ENCODE measurements at regions not wholly inside any gene's neighbourhood (a gene's known extent, or its start where the extent isn't known, plus 50 kb on each side); places are given as distances from the start of the nearest gene placed in this dataset.

DNA sequence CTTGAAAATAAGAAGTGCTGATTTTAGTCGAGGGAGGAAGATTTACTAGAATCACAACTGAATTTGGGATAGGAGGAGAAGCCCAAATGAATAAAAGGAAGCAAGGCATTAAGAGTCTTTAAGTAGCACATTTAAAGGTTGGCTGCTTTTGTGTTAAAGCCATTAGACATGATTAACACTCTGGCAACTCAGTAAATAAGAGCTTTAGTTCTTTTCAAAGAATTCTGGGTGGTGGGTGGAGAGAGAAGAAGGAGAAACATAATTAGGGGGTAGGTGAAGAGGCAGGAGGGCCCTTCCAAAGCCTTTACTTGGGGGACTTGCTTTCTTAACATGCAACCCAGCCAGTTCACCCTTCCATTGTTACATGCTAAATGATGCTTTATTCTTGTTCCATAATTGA, 284.6 kb upstream of the SEL1L start:
- DNase-seq (ENCODE audit: extremely low spot score, insufficient read length, low read depth) (no peak), FAIRE-seq (no peak)

DNA sequence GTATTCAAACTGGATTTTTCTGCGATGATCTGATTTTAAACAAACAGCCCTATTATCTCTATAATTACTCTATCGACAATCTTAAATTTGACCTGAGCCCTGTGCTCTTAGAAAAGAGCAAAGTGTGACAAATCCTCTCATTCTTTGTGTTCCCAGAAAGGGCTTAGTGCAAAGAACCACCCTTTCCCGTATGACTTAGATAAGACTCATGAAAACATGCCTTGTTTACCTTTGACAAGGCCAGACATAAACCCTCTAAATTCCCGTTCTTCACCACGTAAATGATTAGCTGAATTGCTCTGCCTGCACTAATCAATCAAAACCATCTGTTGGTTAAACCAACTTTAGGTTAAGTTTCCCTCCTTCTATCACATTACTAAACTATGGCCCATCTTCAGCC, 285.7 kb upstream of the SEL1L start:
- no peak for FAIRE-seq
- no peak for DNase-seq (ENCODE audit: extremely low spot score, insufficient read length, low read depth)

DNA sequence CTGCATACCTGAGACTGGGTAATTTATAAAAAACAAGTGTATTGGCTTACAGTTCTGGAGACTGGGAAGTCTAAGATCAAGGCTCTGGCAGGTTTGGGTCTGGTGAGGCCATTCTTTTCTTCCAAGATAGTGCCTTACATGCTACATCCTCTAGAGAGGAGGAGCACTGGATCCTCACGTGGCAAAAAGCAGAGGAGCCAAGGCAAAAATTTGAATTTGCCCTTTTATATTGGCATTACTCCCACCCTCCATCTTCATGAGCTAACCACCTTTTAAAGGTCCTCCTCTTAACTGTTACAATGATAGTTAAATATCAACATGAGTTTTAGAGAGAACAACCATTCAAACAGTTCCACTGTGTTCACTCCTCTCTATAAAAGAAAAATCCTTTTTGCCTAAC, 286.3 kb upstream of the SEL1L start:
- FAIRE-seq (no peak), DNase-seq (ENCODE audit: extremely low spot score, insufficient read length, low read depth) (no peak)

DNA sequence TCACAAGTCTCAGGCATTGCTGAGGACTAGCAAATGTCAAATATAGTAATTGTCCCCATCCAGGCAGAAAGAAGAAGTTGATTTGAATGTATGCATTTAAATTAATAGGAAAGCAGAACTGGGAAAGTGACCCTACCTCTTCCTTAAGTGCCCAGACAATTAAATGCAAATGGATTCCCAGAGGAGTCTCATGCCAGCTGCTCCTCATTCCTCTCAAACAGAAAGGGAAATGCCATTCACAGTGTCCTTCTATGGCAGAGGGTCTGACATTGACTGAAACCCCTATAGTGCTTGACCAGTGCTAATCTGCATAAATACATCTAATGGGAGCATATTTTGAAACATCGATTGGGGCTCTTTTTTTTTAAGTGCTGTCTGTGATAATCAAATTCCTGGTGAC, 292.4 kb upstream of the SEL1L start:
- FAIRE-seq (no peak), DNase-seq (ENCODE audit: extremely low spot score, insufficient read length, low read depth) (no peak)

DNA sequence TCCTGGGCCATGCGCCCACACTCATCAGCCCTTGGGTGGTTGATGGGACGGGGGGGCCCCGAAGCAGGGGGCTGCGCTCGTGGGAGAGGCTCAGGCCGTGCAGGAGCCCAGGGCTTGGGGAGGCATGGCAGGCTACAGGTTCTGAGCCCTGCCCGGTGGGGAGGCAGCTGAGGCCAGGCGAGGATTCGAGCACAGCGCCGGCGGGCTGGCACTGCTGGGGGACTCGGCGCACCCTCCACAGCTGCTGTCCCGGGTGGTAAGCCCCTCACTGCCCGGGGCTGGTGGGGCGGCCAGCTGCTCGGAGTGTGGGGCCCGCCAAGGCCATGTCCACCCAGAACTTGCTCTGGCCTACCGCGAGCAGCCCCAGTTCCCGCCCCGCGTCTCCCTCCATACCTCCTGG, 295.8 kb upstream of the SEL1L start:
- FAIRE-seq: no peak
- no peak for DNase-seq (ENCODE audit: extremely low spot score, insufficient read length, low read depth)

DNA sequence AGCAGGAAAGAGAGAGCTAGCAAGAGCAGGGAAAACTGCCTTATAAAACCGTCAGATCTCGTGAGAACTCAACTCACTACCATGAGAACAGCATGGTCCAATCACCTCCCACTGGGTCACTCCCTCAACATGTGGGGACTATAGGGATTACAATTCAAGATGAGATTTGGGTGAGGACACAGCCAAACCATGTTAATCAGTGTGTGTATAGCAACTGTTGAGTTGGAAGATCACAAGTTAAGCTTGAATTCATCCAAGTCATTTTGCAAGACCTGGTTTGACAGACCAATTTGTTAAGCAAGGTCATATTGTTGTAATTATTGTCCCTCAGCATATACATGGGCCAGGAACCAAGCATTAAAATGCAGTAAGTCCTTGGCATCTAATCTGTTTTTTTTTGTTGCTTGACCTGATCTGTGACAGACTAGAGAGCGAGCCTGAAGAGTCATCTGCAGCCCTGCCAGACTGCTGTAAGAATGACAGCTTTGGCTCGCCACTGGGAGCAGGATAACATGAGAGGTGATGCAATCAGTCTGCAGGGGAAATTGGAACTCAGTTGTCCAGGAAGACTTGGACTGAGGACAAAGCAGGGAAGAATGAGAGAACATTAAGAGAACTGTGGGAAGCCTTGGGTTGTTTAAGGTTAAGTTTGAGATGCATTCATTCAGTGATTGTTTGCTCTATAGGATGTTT, 297.6 kb upstream of the SEL1L start:
- FAIRE-seq (no peak), DNase-seq (ENCODE audit: extremely low spot score, insufficient read length, low read depth) (no peak)

DNA sequence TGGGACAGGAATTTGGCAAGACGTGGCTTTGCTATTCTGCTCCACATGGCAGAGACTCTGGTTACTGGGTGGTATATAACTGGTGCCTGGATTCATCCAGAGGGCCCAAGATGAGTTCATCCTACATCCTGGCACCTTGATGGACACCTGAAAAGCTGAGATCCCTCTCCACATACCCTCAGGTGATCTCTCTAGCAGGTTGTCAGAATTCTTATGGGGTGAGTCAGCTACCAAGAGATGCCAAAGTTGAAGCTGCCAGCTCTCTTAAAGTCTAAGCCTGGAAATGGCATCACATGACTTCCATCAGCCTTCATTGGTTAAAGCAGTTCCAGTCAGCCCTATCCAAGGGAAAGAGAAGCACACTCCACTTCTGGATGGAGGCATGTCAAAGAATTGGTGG, 300.7 kb upstream of the SEL1L start:
- no peak for FAIRE-seq

DNA sequence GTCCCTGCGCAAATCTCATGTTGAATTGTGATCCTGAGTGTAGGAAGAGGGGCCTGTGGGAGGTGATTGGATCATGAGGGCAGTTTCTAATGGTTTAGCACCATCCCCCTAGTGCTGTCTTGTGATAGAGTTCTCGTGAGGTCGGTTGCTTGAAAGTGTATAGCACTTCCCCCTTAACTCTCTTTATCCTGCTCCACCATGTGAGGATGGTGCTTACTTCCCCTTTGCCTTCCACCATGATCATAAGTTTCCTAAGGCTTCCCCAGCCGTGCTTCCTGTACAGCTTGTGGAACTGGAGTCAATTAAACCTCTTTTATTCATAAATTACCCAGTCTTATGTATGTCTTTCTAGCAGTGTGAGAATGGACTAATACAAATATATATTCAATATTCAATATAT, 303.7 kb upstream of the SEL1L start:
- FAIRE-seq (no peak), DNase-seq (ENCODE audit: extremely low spot score, insufficient read length, low read depth) (no peak)

More for the DNA sequence above, 300.7 kb upstream of the SEL1L start:
- no peak for DNase-seq (ENCODE audit: extremely low spot score, insufficient read length, low read depth)

DNA sequence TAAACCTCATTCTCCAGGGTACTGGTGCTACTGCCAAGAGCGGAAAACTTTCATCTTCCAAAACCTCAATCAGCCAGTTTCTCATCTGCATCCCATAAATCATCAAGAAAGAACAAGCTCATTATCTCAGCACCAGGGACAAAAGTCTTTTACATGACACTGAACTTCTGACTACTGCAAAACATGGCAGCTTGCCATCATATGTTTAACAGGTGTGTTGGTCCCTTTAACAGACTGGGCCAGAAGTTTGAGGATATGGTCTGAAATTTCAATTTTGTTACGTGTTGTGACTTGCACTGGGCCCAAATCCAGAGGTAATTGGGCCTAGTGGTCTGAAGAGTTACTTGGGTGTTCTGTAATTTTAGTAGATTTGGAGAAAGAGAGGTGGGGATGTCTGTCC, 305.4 kb upstream of the SEL1L start:
- DNase-seq (ENCODE audit: extremely low spot score, insufficient read length, low read depth) (no peak), FAIRE-seq (no peak)

DNA sequence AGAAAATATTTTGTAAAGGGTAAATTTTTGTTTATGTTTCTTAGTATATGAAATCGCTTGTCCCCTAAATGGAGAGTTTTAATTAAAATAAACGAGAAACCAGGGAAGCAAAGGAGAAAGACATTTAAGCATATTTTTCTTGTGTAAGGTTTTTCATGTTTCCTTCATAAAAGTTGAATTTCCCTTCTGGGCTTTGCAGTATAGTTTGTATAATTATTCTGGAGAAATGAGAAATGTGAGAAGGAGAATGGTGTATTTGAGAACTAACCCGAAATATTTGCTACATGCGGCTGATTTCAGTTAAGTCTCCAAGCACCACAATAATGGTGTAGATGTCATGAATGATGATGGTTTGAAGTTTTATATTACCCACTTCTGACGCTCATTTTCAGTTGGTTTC, 307.7 kb upstream of the SEL1L start:
- DNase-seq (ENCODE audit: extremely low spot score, insufficient read length, low read depth) (no peak), FAIRE-seq (no peak)

DNA sequence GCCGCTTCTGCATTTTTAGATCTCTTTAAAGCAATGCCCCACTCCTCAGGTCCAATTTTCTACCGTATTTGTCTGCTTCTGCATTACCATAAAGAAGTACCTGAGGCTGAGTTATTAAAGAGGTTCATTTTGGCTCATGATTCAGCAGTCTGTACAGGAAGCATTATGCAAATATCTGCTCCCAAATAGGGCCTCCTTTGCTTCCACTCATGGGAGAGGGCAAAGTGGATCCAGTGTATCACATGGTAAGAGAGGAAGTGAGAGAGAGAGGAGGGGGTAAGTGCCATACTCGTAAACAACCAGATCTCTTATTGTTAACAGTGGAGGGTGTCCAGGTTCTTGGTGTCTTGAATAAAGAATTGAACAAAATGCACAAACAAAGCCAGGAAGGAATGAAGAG, 316.1 kb upstream of the SEL1L start:
- DNase-seq (ENCODE audit: extremely low spot score, insufficient read length, low read depth) (no peak), FAIRE-seq (no peak)

DNA sequence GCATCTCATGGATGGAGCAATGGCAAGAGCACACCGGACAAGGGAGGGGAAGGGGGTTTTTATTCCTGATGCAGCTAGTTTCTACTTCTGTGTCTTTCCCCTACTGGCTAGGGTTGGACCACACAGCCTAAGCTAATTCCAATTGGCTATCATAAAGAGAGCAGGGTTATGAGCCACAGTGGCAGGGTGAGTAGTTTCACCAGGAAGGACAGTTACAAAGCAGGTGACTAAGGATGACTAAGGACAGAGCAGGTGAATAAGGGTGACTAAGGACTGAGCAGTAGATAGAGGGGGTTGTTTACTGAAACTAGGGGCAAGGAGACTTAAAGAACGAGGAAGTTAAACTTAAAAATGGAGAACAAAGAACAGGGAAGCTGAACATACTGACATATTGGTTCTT, 321.4 kb upstream of the SEL1L start:
- FAIRE-seq: no peak
- DNase-seq (ENCODE audit: extremely low spot score, insufficient read length, low read depth): no peak

DNA sequence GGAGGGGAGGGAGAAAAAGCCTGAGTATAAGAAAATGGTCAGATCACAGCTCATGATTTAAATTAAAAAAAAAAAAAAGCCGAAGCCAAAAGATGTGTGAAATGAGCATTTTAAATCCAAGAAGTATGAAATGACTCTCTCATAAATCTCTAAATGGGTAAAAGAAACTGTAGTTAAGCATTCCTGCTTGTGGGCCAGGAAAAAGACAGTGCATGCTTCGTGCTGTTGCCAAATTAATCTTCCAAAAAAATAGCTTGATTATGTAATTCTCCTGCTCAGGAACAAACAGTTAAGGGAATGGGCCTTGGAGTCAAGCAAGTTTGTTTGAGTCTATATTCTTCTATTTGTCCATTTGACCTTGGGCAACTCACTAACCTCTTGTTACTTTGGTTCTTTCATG, 325.4 kb upstream of the SEL1L start:
- FAIRE-seq (no peak), DNase-seq (ENCODE audit: extremely low spot score, insufficient read length, low read depth) (no peak)

DNA sequence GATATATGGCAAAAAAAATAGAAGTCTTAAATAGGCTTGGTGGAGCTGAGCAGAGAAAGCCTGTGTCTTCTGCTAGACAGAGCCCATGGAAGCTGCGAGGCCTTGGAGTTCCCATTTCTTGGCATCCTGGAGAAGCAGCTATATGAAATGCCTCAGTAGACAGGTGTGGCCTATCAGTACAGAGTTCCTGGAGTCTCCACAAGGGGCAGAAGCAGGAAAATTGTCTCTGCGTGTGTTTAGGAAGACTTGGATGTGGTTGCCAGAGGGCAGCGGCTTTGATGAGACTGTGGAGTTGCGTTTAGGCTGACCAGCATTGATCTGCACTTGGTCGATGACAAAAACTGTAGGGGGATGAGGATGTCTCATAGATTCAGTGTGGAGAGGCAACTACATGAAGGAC, 334.5 kb upstream of the SEL1L start:
- DNase-seq (ENCODE audit: extremely low spot score, insufficient read length, low read depth) (no peak), FAIRE-seq (no peak)

DNA sequence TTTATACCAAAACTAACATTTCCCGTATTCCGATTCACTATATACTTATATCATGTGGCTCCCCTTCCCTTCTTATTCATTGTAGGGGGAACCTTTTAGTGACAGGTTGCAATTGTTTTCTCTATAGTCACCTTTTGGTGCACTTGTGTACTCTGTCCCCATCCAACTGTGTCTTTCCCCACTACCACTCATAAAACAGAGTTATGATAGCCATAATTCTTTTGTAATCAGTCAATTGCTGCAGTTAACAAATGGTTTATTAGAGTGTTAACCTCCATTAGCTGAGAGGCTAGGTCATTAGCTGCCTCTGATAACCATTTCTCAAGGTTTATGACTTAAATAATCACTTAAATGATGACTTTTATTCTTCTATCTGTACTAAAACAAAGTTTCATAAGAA, 338.1 kb upstream of the SEL1L start:
- DNase-seq (ENCODE audit: extremely low spot score, insufficient read length, low read depth) (no peak), FAIRE-seq (no peak)

DNA sequence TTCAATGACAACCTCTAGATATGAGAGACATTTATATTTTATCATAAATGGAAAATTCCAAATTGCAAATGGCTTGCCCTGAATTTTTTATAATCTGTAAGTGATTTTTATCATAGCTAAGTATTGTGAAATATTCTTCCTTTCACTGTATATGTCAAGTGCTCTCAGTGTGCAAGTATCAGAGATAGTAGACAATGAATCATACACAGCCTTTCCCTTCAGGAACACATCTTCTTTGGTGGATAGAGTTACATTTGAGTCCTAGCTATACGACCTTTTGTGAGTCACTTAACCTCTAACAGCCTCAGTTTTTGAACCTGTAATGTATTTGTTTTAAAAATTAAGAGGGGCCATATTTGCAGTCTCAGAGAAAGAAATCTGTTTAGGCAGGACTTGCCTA, 350.7 kb upstream of the SEL1L start:
- no peak for FAIRE-seq

DNA sequence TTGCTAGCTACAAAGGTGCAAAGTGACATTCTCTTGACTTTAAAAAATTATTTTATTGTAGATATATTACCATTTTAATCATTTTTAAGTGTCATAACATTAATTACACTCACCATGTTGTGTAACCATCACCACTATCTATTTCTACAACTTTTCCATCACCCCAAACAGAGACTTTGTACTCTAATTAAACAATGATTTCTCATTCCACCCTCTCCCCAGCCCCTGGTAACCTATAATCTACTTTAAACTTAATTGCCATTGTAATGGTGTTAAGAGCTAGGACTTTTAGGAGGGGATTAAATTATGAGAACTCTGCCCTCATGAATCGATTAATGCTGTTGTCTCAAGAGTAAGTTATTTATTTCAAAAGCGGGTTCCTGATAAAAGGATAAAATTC, 352.9 kb upstream of the SEL1L start:
- no peak for DNase-seq (ENCODE audit: extremely low spot score, insufficient read length, low read depth)
- no peak for FAIRE-seq

More for the DNA sequence above, 350.7 kb upstream of the SEL1L start:
- DNase-seq (ENCODE audit: extremely low spot score, insufficient read length, low read depth): no peak

DNA sequence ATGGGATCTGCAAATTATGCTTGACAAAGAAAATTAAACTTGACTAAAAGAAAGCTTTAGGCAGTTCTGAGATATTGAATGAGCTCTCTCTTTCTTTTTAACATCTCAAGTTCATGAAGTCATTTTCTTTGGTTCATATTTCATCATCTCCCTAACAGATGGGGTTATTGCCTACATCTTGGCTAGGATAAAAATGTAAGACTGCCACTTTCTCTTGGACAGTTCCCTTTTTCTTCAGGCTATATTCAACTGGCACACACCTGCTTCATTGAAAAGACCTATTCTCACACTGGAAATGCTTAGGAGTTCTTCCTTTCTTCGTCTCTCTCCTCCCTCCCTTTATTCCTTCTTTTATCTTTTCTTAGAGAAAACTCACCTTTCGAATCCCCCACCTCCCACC, 355.9 kb upstream of the SEL1L start:
- DNase-seq (ENCODE audit: extremely low spot score, insufficient read length, low read depth): no peak
- FAIRE-seq: no peak

DNA sequence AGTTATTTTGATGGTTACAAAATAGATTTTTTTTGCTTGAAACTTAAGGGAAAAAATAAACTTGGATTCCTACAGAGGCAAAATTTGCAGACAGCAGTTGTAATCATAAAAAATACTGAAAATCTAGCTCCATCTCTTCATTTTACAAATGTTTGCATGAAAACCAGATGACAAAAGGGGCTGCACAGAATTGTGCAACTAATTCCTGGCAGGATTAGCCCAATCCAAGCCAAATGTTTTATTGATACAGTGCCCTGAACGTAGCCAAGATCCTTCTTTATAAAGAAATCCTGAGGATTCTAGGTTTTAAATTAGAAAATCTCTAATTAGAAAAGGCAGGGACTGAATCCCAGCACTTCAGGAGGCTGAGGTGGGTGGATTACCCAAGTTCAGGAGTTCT, 356.4 kb upstream of the SEL1L start:
- DNase-seq (ENCODE audit: extremely low spot score, insufficient read length, low read depth) (no peak), FAIRE-seq (no peak)

DNA sequence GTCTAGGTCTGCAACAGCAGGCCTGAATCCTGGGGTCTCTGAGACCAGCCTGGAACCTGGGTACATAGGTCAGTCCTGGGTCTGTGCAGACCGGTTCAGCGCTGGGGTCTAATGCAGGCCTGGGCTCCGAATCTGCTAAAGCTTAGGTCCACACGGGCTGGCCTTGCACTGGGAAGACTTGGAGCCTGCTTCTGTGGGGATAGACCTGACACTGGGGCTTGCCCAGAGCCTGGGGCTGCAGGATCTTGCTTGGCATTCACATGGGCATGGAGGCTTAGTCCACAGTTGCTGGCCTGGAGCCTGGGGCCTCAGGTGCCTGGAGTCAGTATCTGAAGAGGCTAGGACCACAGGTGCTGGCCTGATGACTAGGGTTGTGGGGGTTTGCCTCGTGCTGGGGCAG, 369.8 kb upstream of the SEL1L start:
- FAIRE-seq (no peak), DNase-seq (ENCODE audit: extremely low spot score, insufficient read length, low read depth) (no peak)

DNA sequence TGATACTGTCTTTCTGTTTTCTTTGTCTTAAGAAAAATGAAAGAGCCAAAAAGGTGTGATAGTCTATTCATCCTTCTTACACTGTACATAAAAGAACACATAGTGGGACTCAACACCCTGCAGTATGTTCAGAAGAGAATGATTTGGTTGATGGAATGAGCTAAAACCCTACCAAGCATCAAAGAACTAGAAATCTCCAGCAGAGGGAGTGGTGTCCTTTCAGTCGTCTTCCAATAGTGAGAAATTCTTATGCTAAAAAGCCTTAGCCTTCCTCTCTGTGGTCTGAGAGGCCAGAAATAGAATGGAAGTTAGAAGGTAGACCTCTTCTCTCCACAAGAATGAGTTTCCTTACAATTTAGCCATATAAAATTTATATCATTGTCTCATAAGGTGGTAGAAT, 393.4 kb upstream of the SEL1L start:
- DNase-seq (ENCODE audit: extremely low spot score, insufficient read length, low read depth): no peak
- no peak for FAIRE-seq

DNA sequence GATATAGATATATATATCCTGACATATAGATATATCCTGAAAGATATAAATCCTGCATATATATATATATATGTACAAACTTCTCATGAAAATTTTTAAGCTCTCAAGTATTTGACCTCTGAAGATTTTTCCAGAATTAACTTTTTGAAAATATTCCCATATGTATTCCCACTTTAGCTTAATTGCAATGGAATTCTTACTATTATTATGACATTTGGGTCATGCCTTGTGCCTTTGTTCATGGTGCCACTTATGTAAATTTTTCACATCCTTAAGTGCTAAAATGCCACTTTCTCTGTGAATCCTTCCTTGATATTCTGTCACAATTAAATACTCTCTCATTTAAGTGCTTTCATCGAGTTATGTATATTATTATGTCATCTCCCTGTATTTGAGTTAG, 398.2 kb upstream of the SEL1L start:
- FAIRE-seq: no peak
- DNase-seq (ENCODE audit: extremely low spot score, insufficient read length, low read depth): no peak

DNA sequence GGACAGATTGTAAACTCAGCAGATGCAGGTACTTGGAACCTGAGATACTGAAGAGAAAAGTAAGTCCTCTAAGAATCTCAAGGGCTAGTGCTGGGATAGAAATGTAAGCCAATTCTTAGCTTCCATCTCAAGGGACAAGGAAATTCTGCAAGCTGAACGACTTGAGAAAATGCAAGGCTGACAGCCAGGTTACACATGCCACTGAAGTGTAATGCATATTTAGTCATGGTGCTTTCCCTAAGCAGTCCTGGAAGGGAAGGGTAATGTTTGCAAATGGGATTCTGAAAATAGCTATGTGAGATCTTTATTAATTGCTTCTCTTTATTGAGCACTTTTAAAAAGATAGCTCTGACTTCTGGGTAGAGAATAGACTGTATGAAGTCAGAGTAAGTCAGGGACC, 402.7 kb upstream of the SEL1L start:
- no peak for FAIRE-seq
- DNase-seq (ENCODE audit: extremely low spot score, insufficient read length, low read depth): no peak
